Cardiac fibroblast (primary cell): ENCODE measurements at regions not wholly inside any gene's neighbourhood (a gene's known extent, or its start where the extent isn't known, plus 50 kb on each side); places are given as distances from the start of the nearest gene placed in this dataset.
A peak's percentile ranks its signal among the peaks of the same experiment; 100 is the strongest.
"Not testable (repeated sequence)": the region's sequence is repeated elsewhere in the genome, so short reads cannot be mapped to it uniquely, and the experiment has no call there.

ENCODE experiments used
- DNase-seq, 2 donors: peaks; one replicate each; pipeline versions ENCODE4 v3.0.0 to v3.0.0-alpha.2; 2010; ENCODE audit warnings: low read depth in 2 of 2
- H3K4me3 ChIP-seq, 2 donors: replicated peaks in 1 of 2; 1 replicate in 1 of 2; 2 replicates in 1 of 2; pipeline ENCODE4 v1.5.1; 2011; ENCODE audit warnings: low read depth in 2 of 2, low read length in 2 of 2, mild to moderate bottlenecking in 2 of 2, moderate library complexity in 1 of 2
- CTCF ChIP-seq: IDR thresholded peaks from one replicate; pipeline ENCODE4 v1.5.1; 2011; ENCODE audit warnings: low read depth, mild to moderate bottlenecking, low read length, inconsistent platforms

GRCh38 chr5:94102849-94103248 lies 361.4 kb upstream of the POU5F2 start:
- no peak overlapping the region for H3K4me3 ChIP-seq
- no peak for DNase-seq
- TF ChIP-seq CTCF = no peak

GRCh38 chr5:94097384-94097783 lies 356.0 kb upstream of the POU5F2 start:
- not testable (repeated sequence) for DNase-seq, H3K4me3 ChIP-seq

GRCh38 chr5:94094793-94095441 lies 353.5 kb upstream of the POU5F2 start:
- H3K4me3 ChIP-seq = no peak overlapping the region
- no peak for TF ChIP-seq CTCF
- DNase-seq = peak in 1 of 2 donors; percentile 19

GRCh38 chr5:94093300-94093699 lies 351.9 kb upstream of the POU5F2 start:
- no peak overlapping the region for H3K4me3 ChIP-seq
- DNase-seq = no peak
- TF ChIP-seq CTCF = no peak

- peak; percentile 9 to 36 for DNase-seq
- H3K4me3 ChIP-seq = not testable (repeated sequence)
- TF ChIP-seq CTCF = peak; percentile 26
These were observed 345.2 kb upstream of the POU5F2 start for GRCh38 chr5:94086635-94087034.

GRCh38 chr5:94086194-94086593 lies 344.8 kb upstream of the POU5F2 start:
- DNase-seq = peak in 1 of 2 donors; percentile 14
- TF ChIP-seq CTCF = no peak
- H3K4me3 ChIP-seq = no peak overlapping the region

- no peak for DNase-seq
- TF ChIP-seq CTCF = no peak
- no peak overlapping the region for H3K4me3 ChIP-seq
These were observed 341.0 kb upstream of the POU5F2 start for GRCh38 chr5:94082405-94082804.
